ENCODE measurements at regions not wholly inside any gene's neighbourhood (a gene's known extent, or its start where the extent isn't known, plus 50 kb on each side); places are given as distances from the start of the nearest gene placed in this dataset.
A peak's percentile ranks its signal among the peaks of the same experiment; 100 is the strongest.

DNA sequence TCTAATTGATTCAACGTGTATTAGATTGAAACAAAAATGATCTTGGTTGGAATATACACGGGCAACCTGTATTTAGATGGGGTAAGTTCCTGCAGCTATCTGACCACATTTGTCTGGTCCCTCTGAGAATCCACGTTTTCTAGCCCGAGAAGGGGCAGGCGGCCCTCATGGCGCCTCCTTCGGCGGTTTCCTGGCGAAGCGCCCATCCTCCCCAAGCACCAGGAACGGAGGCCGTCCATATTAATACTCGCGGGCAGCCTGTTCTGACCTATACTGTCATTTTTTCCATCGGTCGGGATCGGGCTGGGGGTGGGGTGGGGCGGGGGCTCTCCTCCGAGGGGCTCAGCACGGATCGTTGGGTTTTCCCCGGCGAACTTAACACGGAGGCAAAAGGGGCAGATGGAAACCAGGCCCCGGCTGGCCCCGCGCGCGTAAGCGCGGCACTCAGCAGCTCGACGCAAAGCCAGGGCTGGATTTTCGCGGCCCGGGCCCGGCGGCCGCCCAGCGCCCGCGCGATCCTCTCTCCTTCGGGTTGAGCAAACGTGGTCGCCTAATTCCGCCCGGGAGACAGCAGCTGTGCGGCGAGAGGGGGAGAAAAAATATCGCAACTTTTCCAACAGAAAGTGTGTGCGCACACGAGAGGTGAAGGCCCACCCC, 77.2 kb upstream of the BCOR start:
- H3K27ac Mint-ChIP-seq = peak overlapping the region; percentile 96

DNA sequence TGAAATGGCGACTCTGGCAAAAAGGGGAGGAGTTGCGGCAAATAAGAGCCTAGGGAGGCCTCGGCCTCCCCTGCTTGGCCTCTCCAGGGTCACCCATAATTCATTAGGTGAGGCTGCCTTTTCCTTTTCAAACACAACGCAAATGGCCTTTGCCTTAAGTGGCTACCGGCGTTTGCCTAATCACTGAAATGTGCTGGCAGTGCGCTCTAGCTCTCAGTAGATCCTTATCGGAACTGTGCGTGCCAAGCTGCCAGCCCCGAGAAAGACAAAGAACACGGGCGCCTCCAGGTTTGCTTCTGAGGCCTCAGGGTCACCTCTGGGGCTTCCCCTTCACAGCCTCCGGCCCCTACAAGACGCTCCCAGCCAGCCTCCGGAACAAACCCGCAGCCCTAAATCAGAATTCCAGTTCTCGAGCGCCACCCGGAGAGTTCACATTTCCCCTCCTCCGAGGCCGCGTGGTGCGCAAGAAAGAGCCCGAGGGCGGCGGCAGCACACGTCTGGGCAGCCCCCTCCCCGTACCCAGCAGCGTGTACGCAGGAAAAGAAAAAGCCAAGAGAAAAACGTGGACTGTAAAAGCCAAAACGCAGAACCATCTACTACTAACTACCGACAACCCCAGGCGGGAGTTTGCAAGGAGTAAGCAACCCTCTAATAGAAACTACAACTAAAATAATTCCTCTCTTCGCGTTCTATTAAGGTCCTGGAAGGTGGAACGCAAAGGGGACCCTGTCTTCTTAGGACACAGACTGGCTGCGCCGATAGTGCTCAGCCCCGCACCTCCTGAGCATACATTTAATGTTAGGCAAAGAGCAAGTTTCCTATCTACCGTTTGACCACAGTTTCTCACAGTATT, 76.5 kb upstream of the BCOR start:
- TF ChIP-seq, protein P1, sequence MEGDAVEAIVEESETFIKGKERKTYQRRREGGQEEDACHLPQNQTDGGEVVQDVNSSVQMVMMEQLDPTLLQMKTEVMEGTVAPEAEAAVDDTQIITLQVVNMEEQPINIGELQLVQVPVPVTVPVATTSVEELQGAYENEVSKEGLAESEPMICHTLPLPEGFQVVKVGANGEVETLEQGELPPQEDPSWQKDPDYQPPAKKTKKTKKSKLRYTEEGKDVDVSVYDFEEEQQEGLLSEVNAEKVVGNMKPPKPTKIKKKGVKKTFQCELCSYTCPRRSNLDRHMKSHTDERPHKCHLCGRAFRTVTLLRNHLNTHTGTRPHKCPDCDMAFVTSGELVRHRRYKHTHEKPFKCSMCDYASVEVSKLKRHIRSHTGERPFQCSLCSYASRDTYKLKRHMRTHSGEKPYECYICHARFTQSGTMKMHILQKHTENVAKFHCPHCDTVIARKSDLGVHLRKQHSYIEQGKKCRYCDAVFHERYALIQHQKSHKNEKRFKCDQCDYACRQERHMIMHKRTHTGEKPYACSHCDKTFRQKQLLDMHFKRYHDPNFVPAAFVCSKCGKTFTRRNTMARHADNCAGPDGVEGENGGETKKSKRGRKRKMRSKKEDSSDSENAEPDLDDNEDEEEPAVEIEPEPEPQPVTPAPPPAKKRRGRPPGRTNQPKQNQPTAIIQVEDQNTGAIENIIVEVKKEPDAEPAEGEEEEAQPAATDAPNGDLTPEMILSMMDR (IDR thresholded peaks at IDR 0.05) = no peak
- H3K27me3 Mint-ChIP-seq (ENCODE audit: low read depth, poor library complexity) = peaks cover 19% of the 10 kb centered on the region
- peak overlapping the region; percentile 96 for H3K27ac Mint-ChIP-seq
- H3K9me3 Mint-ChIP-seq = peaks cover 20% of the 10 kb centered on the region
- peak overlapping the region; percentile 79 for H3K4me3 Mint-ChIP-seq
- peak; percentile 37 for DNase-seq
- peaks cover 59% of the 10 kb centered on the region for H3K4me1 Mint-ChIP-seq
- no peaks in the 10 kb centered on the region for H3K36me3 Mint-ChIP-seq (ENCODE audit: low read depth)

More for the DNA sequence above, 77.2 kb upstream of the BCOR start:
- peak; percentile 62 for DNase-seq
- Mint-ChIP-seq H3K36me3 (ENCODE audit: low read depth) (no peaks in the 10 kb centered on the region), H3K27me3 (ENCODE audit: low read depth, poor library complexity) (peaks cover 19% of the 10 kb centered on the region), H3K9me3 (peaks cover 25% of the 10 kb centered on the region), H3K4me1 (peaks cover 59% of the 10 kb centered on the region), H3K4me3 (peak overlapping the region; percentile 79)
- TF ChIP-seq, protein P1 (IDR thresholded peaks at IDR 0.05) = no peak

DNA sequence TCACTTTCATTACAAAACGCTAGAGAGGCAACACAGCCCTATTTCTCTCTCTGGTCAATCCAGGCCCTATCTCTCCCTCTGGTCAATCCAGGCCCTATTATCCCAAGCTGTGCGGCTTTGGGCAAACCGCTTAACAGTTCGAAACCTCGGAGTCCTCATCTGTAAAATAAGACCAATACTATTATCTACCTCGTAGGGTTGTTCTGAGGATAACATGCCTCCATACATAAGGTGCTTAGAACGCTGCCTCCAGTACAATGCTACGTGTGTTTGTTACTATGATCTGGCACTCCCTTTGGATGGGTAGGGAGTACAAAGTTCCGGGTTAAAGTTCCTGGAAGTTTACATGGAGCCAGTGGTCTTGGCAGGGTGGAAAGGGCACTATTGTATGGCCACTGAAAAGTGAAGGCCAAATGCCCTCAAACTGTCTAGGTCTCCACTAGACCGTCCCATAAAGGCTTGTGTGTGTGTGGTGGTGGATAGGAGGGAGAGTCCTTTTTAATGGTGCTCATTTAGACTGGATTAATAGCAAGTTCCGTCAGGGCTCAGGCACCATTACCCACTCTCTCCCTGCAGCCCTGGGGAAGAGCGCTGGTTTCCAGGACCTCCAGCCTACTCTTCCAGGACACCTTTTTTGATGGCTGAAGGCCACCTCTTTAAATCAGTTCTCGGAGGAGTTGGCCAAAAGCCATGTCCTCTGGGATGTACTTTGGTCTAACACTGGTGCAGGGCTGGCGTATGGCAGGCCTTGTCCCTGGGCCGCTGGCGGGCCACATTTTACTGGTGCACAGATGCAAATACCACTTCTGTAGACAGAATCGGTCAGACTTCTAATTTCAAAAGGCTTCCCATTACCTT, 75.6 kb upstream of the BCOR start:
- Mint-ChIP-seq H3K36me3 (ENCODE audit: low read depth) (no peaks in the 10 kb centered on the region), H3K4me3 (peak overlapping the region; percentile 79), H3K4me1 (peaks cover 59% of the 10 kb centered on the region), H3K27me3 (ENCODE audit: low read depth, poor library complexity) (peaks cover 19% of the 10 kb centered on the region), H3K27ac (no peak overlapping the region), H3K9me3 (peaks cover 16% of the 10 kb centered on the region)
- no peak for DNase-seq
- TF ChIP-seq, protein P1 (IDR thresholded peaks at IDR 0.05) = no peak

DNA sequence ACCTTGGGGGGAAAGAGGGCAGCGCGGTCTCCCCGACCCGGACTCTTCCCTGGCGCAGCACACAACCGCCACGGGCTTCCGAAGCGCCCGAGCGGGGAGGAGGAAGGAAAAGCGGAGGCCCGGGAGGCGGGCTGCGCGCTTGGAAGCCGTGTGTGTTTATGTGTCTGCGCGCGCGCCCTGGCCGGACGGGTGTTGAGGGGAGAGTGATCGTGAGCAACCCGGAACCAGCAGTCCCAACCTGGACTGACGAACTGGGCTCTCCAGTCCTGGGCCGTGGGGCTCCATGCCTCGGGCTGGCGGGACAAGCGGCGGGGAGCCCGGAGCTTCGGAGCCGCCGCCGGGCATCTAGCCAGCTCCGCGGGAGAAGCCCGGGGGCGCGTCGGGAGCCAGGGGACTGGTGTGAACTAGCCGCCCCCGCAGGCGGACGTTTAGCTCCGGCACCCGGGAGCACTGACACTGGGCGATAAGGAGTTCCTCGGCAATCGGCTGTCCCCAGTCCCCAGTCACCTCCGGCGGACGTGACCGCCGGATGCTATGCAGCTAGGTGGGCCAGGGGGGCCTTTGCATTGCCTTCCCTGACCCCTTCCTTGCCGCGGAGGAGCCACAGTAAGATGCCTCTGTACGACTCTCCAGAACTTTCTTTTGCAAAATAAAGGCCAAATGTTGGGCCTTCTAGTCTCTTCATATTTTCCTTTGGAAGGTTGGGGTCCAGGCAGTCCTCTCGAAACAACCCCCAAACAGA, 74.8 kb upstream of the BCOR start:
- DNase-seq = peak; percentile 54
- Mint-ChIP-seq H3K4me1 (peaks cover 66% of the 10 kb centered on the region), H3K27ac (no peak overlapping the region), H3K4me3 (peak overlapping the region; percentile 77), H3K9me3 (peaks cover 16% of the 10 kb centered on the region), H3K36me3 (ENCODE audit: low read depth) (no peaks in the 10 kb centered on the region), H3K27me3 (ENCODE audit: low read depth, poor library complexity) (peaks cover 26% of the 10 kb centered on the region)
- TF ChIP-seq, protein P1 (IDR thresholded peaks at IDR 0.05) = no peak

All from nephron progenitor cell (in vitro differentiated cells).